ENCODE measurements at regions not wholly inside any gene's neighbourhood (a gene's known extent, or its start where the extent isn't known, plus 50 kb on each side); places are given as distances from the start of the nearest gene placed in this dataset.

GRCh38 chr3:105284876-105285275, 81.8 kb upstream of the ALCAM start:
- no peak for TF ChIP-seq CTCF (IDR thresholded peaks at IDR 0.05)
- no peak for TF ChIP-seq POLR2A (IDR thresholded peaks at IDR 0.05)
